HepG2 (cell line): ENCODE measurements at regions not wholly inside any gene's neighbourhood (a gene's known extent, or its start where the extent isn't known, plus 50 kb on each side); places are given as distances from the start of the nearest gene placed in this dataset.

Experiments
- CREB1 ChIP-seq, 2 experiments: fragments of 450-650 bp in 1 of 2; IDR thresholded peaks; 2 replicates each; pipeline ENCODE4 v1.6.1; 2016 to 2017; ENCODE audit warnings: control low read depth in 1 of 2, mild to moderate bottlenecking in 1 of 2, missing compliant biosample characterization in 1 of 2, missing genetic modification characterization in 1 of 2
- EZH2 ChIP-seq: conservative IDR thresholded peaks from 2 replicates; pipeline ENCODE4 v1.6.1; 2012; ENCODE audit warnings: mild to moderate bottlenecking, low read depth, low read length, moderate library complexity
- NFYB ChIP-seq: sonication (generic); formaldehyde crosslinking; IDR thresholded peaks from 2 replicates; pipeline ENCODE4 v1.4.0; 2020; ENCODE audit warnings: missing genetic modification reagents
- SETDB1 ChIP-seq: sonication (generic); formaldehyde crosslinking; IDR thresholded peaks from 2 replicates; pipeline ENCODE4 v1.5.1; 2020; ENCODE audit warnings: missing genetic modification reagents, mild to moderate bottlenecking, borderline replicate concordance
- YY1 ChIP-seq: IDR thresholded peaks from 2 replicates; pipeline ENCODE4 v1.6.1; 2011; ENCODE audit warnings: low read length, low read depth, moderate library complexity, mild to moderate bottlenecking; ENCODE audit not compliant: insufficient read depth, insufficient replicate concordance

DNA sequence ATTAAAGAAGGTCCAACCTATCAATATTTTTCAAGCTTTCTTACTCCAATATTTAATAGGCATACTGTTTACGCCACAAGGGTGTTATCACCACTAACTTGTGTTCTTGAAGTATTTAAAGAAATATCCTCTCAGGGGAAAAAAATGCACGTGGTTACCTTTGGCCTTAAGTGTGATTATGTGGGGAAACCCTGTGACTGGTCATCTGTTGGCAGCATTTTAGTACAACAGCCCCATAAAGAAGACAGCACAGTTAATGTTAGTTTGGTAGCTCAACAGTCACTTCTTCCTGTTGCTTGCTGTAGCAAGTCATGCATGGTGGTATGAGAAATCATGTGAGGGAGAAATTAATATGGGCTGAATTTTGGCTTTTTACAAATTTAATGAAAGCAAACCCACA lies 1021.5 kb upstream of the TMEM132C start:
- TF ChIP-seq YY1 (no peak), CREB1 (IDR thresholded peaks at IDR 0.05) (no peak), CREB1 (CRISPR knock-in tag; IDR thresholded peaks at IDR 0.05) (no peak), SETDB1 (CRISPR knock-in tag) (no peak), EZH2 (no peak), NFYB (CRISPR knock-in tag) (no peak)
